Natural killer cell (primary cell): ENCODE measurements at regions not wholly inside any gene's neighbourhood (a gene's known extent, or its start where the extent isn't known, plus 50 kb on each side); places are given as distances from the start of the nearest gene placed in this dataset.

Experiments
- ATAC-seq, 3 donors: fragments of 150-1000 bp in 2 of 3; fragments of 200-7000 bp in 1 of 3; cut with Tn5 transposase; 1 replicate in 1 of 3; 2 replicates in 2 of 3; pipeline ENCODE4 v1.10.0; 2021; ENCODE audit warnings: mild to moderate bottlenecking in 2 of 3, moderate library complexity in 2 of 3
- DNase-seq, 2 donors: peaks; one replicate each; pipeline versions ENCODE4 v3.0.0 to v3.0.0-alpha.2; 2013 to 2021; ENCODE audit warnings: mixed read lengths in 1 of 2
- H3K27ac ChIP-seq: one replicate; pipeline ENCODE4 v1.5.1; 2013; ENCODE audit warnings: mild to moderate bottlenecking, low read length
- H3K27me3 ChIP-seq: one replicate; pipeline ENCODE4 v1.6.1; 2013; ENCODE audit warnings: low read length; ENCODE audit not compliant: control insufficient read depth, insufficient read depth
- H3K36me3 ChIP-seq: one replicate; pipeline ENCODE4 v1.6.1; 2013; ENCODE audit warnings: low read length; ENCODE audit not compliant: control insufficient read depth, insufficient read depth
- H3K4me1 ChIP-seq: one replicate; pipeline ENCODE4 v1.6.1; 2013; ENCODE audit warnings: low read length; ENCODE audit not compliant: control insufficient read depth, insufficient read depth
- H3K4me3 ChIP-seq: one replicate; pipeline ENCODE4 v1.5.1; 2013; ENCODE audit warnings: low read length
- H3K9me3 ChIP-seq: one replicate; pipeline ENCODE4 v1.6.1; 2013; ENCODE audit warnings: low read length; ENCODE audit not compliant: control insufficient read depth, insufficient read depth
- H3K27ac Mint-ChIP-seq, 2 donors: one replicate each; pipeline ENCODE4 v1.8.0; 2022; ENCODE audit warnings: mild to moderate bottlenecking in 2 of 2, mixed read lengths in 2 of 2, moderate library complexity in 1 of 2
- H3K27me3 Mint-ChIP-seq, 2 donors: one replicate each; pipeline ENCODE4 v1.8.0; 2022; ENCODE audit warnings: low read depth in 2 of 2, mixed read lengths in 2 of 2
- H3K36me3 Mint-ChIP-seq: one replicate; pipeline ENCODE4 v1.8.0; 2022; ENCODE audit warnings: mixed read lengths
- H3K4me1 Mint-ChIP-seq, 2 donors: one replicate each; pipeline ENCODE4 v1.8.0; 2022; ENCODE audit warnings: mixed read lengths in 2 of 2
- H3K4me3 Mint-ChIP-seq: one replicate; pipeline ENCODE4 v1.8.0; 2022; ENCODE audit warnings: mild to moderate bottlenecking, moderate library complexity, mixed read lengths
- H3K9me3 Mint-ChIP-seq, 2 donors: one replicate each; pipeline ENCODE4 v1.8.0; 2022; ENCODE audit warnings: mixed read lengths in 2 of 2
- WGBS: methylation state at CpG from one replicate; pipeline ENCODE4 v1.1.7; 2013; ENCODE audit warnings: missing lambda C conversion rate; ENCODE audit not compliant: insufficient coverage; 5-methylcytosine and 5-hydroxymethylcytosine counted together
- intact Hi-C: fragments of 100-400 bp; cut with micrococcal nuclease; formaldehyde crosslinking; loops from one replicate; pipeline ENCODE4 v1.14.2; 2022
- TF ChIP-seq, protein P1 (sequence below): fragments of 200-600 bp; IDR thresholded peaks from one replicate; pipeline ENCODE4 v1.8.0; 2022; ENCODE audit warnings: antibody characterized with exemption

GRCh38 chr13:39129213-39129612 lies 91.0 kb downstream of the NHLRC3 start:
- TF ChIP-seq, protein P1, sequence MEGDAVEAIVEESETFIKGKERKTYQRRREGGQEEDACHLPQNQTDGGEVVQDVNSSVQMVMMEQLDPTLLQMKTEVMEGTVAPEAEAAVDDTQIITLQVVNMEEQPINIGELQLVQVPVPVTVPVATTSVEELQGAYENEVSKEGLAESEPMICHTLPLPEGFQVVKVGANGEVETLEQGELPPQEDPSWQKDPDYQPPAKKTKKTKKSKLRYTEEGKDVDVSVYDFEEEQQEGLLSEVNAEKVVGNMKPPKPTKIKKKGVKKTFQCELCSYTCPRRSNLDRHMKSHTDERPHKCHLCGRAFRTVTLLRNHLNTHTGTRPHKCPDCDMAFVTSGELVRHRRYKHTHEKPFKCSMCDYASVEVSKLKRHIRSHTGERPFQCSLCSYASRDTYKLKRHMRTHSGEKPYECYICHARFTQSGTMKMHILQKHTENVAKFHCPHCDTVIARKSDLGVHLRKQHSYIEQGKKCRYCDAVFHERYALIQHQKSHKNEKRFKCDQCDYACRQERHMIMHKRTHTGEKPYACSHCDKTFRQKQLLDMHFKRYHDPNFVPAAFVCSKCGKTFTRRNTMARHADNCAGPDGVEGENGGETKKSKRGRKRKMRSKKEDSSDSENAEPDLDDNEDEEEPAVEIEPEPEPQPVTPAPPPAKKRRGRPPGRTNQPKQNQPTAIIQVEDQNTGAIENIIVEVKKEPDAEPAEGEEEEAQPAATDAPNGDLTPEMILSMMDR, result no peak
- Histone ChIP-seq H3K36me3 (no peaks in the 10 kb centered on the region), H3K4me3 (no peak overlapping the region), H3K4me1 (no peaks in the 10 kb centered on the region), H3K27me3 (no peaks in the 10 kb centered on the region), H3K27ac (no peak overlapping the region), H3K9me3 (no peaks in the 10 kb centered on the region)
- WGBS, result 66% methylated on average over 6 of the region's 6 CpGs
- Mint-ChIP-seq H3K4me1 (no peaks in the 10 kb centered on the region), H3K27ac (no peak overlapping the region), H3K4me3 (no peak overlapping the region), H3K36me3 (no peaks in the 10 kb centered on the region), H3K27me3 (no peaks in the 10 kb centered on the region), H3K9me3 (peaks cover 4 to 9% of the 10 kb centered on the region in 2 donors)
- intact Hi-C loops, result no loop called here
- DNase-seq (no peak), ATAC-seq (no peak)

- H3K4me3 Mint-ChIP-seq, result no peak overlapping the region
- Histone ChIP-seq H3K4me1 (no peaks in the 10 kb centered on the region), H3K27me3 (no peaks in the 10 kb centered on the region), H3K27ac (no peak overlapping the region), H3K4me3 (no peak overlapping the region), H3K9me3 (no peaks in the 10 kb centered on the region), H3K36me3 (no peaks in the 10 kb centered on the region)
- no peaks in the 10 kb centered on the region for H3K36me3 Mint-ChIP-seq
- H3K27ac Mint-ChIP-seq, result no peak overlapping the region
- H3K9me3 Mint-ChIP-seq, result peaks cover 5 to 9% of the 10 kb centered on the region in 2 donors
- H3K27me3 Mint-ChIP-seq, result no peaks in the 10 kb centered on the region
- ATAC-seq, result no peak
- WGBS, result 88% methylated on average over 8 of the region's 8 CpGs
- no peak for DNase-seq
- intact Hi-C loops, result no loop called here
- H3K4me1 Mint-ChIP-seq, result no peaks in the 10 kb centered on the region
- TF ChIP-seq, protein P1, result no peak
These were observed 92.0 kb downstream of the NHLRC3 start for GRCh38 chr13:39130301-39130700.

DNA sequence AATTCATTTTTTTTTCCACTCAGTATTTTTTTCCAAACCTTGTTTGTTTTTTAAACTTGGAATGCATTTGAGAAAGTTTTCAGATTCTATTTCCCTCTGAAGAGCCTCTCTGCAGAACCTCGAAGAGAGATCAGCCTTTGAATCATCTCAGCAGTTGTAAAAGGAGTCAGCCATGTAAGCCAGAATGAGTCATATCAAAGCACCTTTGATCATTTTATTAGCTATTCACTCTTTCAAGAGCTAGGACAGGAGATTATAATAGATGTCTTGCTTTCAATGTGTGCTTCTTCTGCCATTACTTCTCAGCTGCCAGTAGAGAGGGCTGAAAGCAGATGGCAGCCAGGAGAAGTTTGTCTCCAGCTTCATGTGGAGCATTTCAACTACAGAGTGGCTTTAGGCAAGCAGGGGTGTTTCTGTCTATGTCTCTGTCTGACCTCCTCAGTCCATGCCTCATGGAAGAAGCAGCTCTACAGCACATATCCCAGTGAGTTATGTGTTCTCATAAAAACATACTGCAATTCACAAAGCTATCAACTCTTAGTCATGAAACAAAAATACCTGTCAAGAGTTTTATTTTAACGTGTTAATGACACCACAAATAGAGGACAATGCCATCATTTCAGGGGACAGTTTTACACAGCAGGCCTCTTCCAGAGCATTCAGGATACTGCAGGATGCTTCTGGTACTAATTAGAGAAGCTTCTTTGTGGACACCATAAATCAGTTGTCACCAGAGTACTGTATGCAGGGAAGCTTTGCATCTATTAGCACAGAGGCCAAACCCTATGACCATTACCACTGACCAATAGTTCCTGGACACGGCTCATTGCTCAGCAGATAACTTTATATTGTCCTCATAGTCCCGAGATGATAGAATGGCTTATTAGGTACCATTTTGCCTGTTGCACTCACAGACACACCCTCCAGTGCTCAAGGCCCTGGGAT lies 94.3 kb downstream of the NHLRC3 start:
- ATAC-seq, result no peak
- Mint-ChIP-seq H3K4me1 (no peaks in the 10 kb centered on the region), H3K36me3 (no peaks in the 10 kb centered on the region), H3K27me3 (no peaks in the 10 kb centered on the region), H3K9me3 (peaks cover 5 to 8% of the 10 kb centered on the region in 2 donors), H3K4me3 (no peak overlapping the region), H3K27ac (no peak overlapping the region)
- TF ChIP-seq, protein P1, result no peak
- Histone ChIP-seq H3K4me1 (no peaks in the 10 kb centered on the region), H3K9me3 (no peaks in the 10 kb centered on the region), H3K27ac (no peak overlapping the region), H3K36me3 (no peaks in the 10 kb centered on the region), H3K4me3 (no peak overlapping the region), H3K27me3 (no peaks in the 10 kb centered on the region)
- intact Hi-C loops, result no loop called here
- no peak for DNase-seq
- WGBS, result 64% methylated on average over 4 of the region's 4 CpGs
